GM12878 (cell line): ENCODE measurements at regions not wholly inside any gene's neighbourhood (a gene's known extent, or its start where the extent isn't known, plus 50 kb on each side); places are given as distances from the start of the nearest gene placed in this dataset.

Experiments
- ATAC-seq: fragments of 200-7000 bp; cut with Tn5 transposase; 3 replicates; pipeline ENCODE4 v1.9.1; 2020; ENCODE audit warnings: mild to moderate bottlenecking, moderate library complexity
- BruUV-seq: library from RNA; stranded (reverse); fragments of 400-500 nt; replicated peaks from 2 replicates; lab custom pipeline; 2021; lab: Mats Ljungman, UMichigan
- CTCF ChIA-PET: fragments of 300-600 bp; sonication (Branson Sonifier 250); formaldehyde crosslinking; extraction: SDS; loops from one replicate; lab custom pipeline; 2021; ENCODE audit warnings: inconsistent platforms; lab: Yijun Ruan, JAX
- POLR2A ChIA-PET: fragments of 350-600 bp; formaldehyde crosslinking; extraction: SDS; loops from one replicate; lab custom pipeline; 2021; ENCODE audit warnings: inconsistent platforms; lab: Charles Lee
- RAD21 ChIA-PET: fragments of 300-600 bp; sonication (Branson Sonifier 250); formaldehyde crosslinking; loops from one replicate; lab custom pipeline; 2023; ENCODE audit warnings: antibody characterized with exemption; ENCODE audit not compliant: unreplicated experiment; lab: Charles Lee
- SMC1A ChIA-PET: fragments of 300-600 bp; sonication (Branson Sonifier 250); formaldehyde crosslinking; loops from one replicate; lab custom pipeline; 2023; ENCODE audit not compliant: unreplicated experiment, uncharacterized antibody; lab: Charles Lee
- DNase-seq: peaks from one replicate; pipeline ENCODE4 v3.0.0-alpha.2; 2011; ENCODE audit warnings: low read depth, low spot score
- FAIRE-seq: peaks from 3 replicates; lab custom pipeline; 2011; peaks lifted over from hg19 to GRCh38; lab: Jason Lieb, UNC
- H2AFZ ChIP-seq: 2 replicates; pipeline ENCODE4 v1.6.0; 2011; ENCODE audit warnings: low read depth, low read length, control low read depth; ENCODE audit not compliant: control insufficient read depth
- H3K27ac ChIP-seq: 2 replicates; pipeline ENCODE4 v1.5.1; 2011; ENCODE audit warnings: control low read depth; ENCODE audit not compliant: control insufficient read depth, insufficient read depth
- H3K27me3 ChIP-seq, 2 experiments: replicated peaks in 1 of 2; 2 replicates each; pipeline versions ENCODE4 v1.6.0 to v1.6.1; 2011; ENCODE audit warnings: low read length in 1 of 2; ENCODE audit not compliant: control insufficient read depth in 2 of 2, insufficient read depth in 2 of 2
- H3K36me3 ChIP-seq, 2 experiments: 2 replicates each; pipeline ENCODE4 v1.5.1; 2011; ENCODE audit warnings: low read length in 1 of 2; ENCODE audit not compliant: control insufficient read depth in 2 of 2, insufficient read depth in 2 of 2
- H3K4me1 ChIP-seq: 2 replicates; pipeline ENCODE4 v1.6.1; 2011; ENCODE audit warnings: mild to moderate bottlenecking, low read length, moderate library complexity, mixed read lengths; ENCODE audit not compliant: control insufficient read depth, insufficient read depth
- H3K4me2 ChIP-seq: 2 replicates; pipeline ENCODE4 v1.6.0; 2011; ENCODE audit warnings: control low read depth; ENCODE audit not compliant: control insufficient read depth, insufficient read depth
- H3K4me3 ChIP-seq: fragments of 200-600 bp; sonication (generic); 2 replicates; pipeline ENCODE4 v1.5.1; 2016
- H3K79me2 ChIP-seq: 2 replicates; pipeline ENCODE4 v1.6.0; 2011; ENCODE audit warnings: low read length; ENCODE audit not compliant: control insufficient read depth, insufficient read depth
- H3K9ac ChIP-seq: 2 replicates; pipeline ENCODE4 v1.8.0; 2011; ENCODE audit warnings: low read length, control low read depth, mixed read lengths; ENCODE audit not compliant: control insufficient read depth, insufficient read depth
- H3K9me3 ChIP-seq: replicated peaks from 3 replicates; pipeline ENCODE4 v1.5.1; 2011; ENCODE audit warnings: mild to moderate bottlenecking, low read length; ENCODE audit not compliant: control insufficient read depth, insufficient read depth
- H4K20me1 ChIP-seq: 2 replicates; pipeline ENCODE4 v1.6.0; 2011; ENCODE audit not compliant: control insufficient read depth, insufficient read depth
- EED ChIP-seq: sonication (generic); IDR thresholded peaks from 2 replicates; pipeline ENCODE4 v1.6.1; 2016; ENCODE audit warnings: antibody characterized with exemption, low read depth
- ESRRA ChIP-seq: IDR thresholded peaks from 2 replicates; pipeline ENCODE4 v1.6.1; 2012; ENCODE audit warnings: mild to moderate bottlenecking, low read length, improper control_type of control experiment
- GABPA ChIP-seq: IDR thresholded peaks from 2 replicates; pipeline ENCODE4 v1.6.1; 2014; ENCODE audit warnings: antibody characterized with exemption, low read depth, mild to moderate bottlenecking, inconsistent platforms
- HDGF ChIP-seq: fragments of 450-650 bp; IDR thresholded peaks from 2 replicates; pipeline ENCODE4 v1.6.1; 2016; ENCODE audit warnings: antibody characterized with exemption
- IRF4 ChIP-seq: IDR thresholded peaks from 2 replicates; pipeline ENCODE4 v1.6.1; 2011; ENCODE audit warnings: low read depth, low read length
- PAX8 ChIP-seq: fragments of 450-650 bp; IDR thresholded peaks from 2 replicates; pipeline ENCODE4 v1.6.1; 2017; ENCODE audit warnings: mild to moderate bottlenecking, moderate library complexity
- PML ChIP-seq: IDR thresholded peaks from 2 replicates; pipeline ENCODE4 v1.6.1; 2012; ENCODE audit warnings: low read length, inconsistent platforms
- TCF12 ChIP-seq: IDR thresholded peaks from 2 replicates; pipeline ENCODE4 v1.6.1; 2011; ENCODE audit warnings: low read depth, mild to moderate bottlenecking, low read length
- YBX1 ChIP-seq: fragments of 450-650 bp; IDR thresholded peaks from 2 replicates; pipeline ENCODE4 v1.6.1; 2016; ENCODE audit warnings: antibody characterized with exemption
- WGBS: methylation state at CpG from one replicate; pipeline ENCODE4 v1.1.6; 2016; ENCODE audit warnings: low lambda C conversion rate; ENCODE audit not compliant: insufficient replicate concordance, insufficient coverage; ENCODE audit errors: missing lambda C conversion rate; 5-methylcytosine and 5-hydroxymethylcytosine counted together
- in situ Hi-C: fragments of 300-500 bp; cut with MboI; formaldehyde crosslinking; loops from 9 replicates; pipeline ENCODE4 v1.14.3; 2018; ENCODE audit warnings: mixed read lengths
- intact Hi-C: fragments of 100-400 bp; cut with micrococcal nuclease; formaldehyde crosslinking; loops from one replicate; pipeline ENCODE4 v1.14.2; 2022; ENCODE audit not compliant: unreplicated experiment
- TF ChIP-seq, protein P1 (sequence below): IDR thresholded peaks from 2 replicates; pipeline ENCODE4 v1.6.1; 2012; ENCODE audit warnings: low read length, inconsistent platforms
- TF ChIP-seq, protein P2 (sequence below): fragments of 150-350 bp; IDR thresholded peaks from 2 replicates; pipeline ENCODE4 v1.6.1; 2016; ENCODE audit warnings: low read depth, low read length
- TF ChIP-seq, protein P3 (sequence below): fragments of 150-350 bp; IDR thresholded peaks from 2 replicates; pipeline ENCODE4 v1.6.1; 2014; ENCODE audit warnings: mild to moderate bottlenecking, low read depth, low read length

DNA sequence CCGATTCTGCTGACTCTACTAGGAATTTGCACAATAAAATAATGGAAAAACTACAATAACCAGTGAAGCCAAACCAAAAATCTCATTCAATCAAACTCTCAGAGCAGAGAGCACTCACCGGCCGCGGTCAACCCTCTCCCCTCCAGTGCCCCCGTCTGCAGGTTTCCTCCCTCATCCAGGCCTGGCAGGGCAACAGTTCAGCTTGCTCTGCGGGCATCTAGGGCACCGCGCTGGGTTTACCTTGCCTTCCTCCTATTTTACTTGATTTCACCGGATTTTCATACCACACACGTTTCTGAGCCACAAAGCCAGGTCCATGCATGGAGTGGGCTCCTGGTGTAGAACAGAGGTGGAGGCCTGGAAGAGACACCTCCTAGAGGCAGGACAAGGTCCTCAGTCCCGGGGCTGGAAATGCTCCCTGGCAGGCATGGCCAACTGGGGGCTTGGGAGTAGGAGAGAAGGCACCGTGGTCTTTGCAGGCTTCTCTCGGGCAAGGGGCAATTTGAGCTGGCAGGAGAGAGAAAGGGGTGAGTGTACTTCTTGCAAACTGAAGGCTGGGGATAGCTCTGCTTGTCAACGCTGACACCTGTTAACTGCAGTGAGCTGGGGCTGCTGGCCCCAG lies 938.4 kb downstream of the BRD1 start:
- no TSS peak for BruUV-seq
- CTCF ChIA-PET = no interaction called here

More for the DNA sequence above, 938.4 kb downstream of the BRD1 start:
- WGBS = 33% methylated on average over 14 of the region's 14 CpGs
- H3K27me3 ChIP-seq = no peaks in the 10 kb centered on the region
- no peak overlapping the region for H3K4me2 ChIP-seq
- H3K9ac ChIP-seq = no peak overlapping the region
- SMC1A ChIA-PET = no interaction called here
- TF ChIP-seq, protein P1, sequence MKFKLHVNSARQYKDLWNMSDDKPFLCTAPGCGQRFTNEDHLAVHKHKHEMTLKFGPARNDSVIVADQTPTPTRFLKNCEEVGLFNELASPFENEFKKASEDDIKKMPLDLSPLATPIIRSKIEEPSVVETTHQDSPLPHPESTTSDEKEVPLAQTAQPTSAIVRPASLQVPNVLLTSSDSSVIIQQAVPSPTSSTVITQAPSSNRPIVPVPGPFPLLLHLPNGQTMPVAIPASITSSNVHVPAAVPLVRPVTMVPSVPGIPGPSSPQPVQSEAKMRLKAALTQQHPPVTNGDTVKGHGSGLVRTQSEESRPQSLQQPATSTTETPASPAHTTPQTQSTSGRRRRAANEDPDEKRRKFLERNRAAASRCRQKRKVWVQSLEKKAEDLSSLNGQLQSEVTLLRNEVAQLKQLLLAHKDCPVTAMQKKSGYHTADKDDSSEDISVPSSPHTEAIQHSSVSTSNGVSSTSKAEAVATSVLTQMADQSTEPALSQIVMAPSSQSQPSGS = no peak
- no peak for TF ChIP-seq YBX1
- TF ChIP-seq PML = no peak
- no peak for TF ChIP-seq IRF4
- no peak for TF ChIP-seq EED
- no peak for TF ChIP-seq ESRRA
- TF ChIP-seq HDGF = no peak
- no peak for TF ChIP-seq PAX8
- no peak for TF ChIP-seq GABPA
- TF ChIP-seq, protein P2, sequence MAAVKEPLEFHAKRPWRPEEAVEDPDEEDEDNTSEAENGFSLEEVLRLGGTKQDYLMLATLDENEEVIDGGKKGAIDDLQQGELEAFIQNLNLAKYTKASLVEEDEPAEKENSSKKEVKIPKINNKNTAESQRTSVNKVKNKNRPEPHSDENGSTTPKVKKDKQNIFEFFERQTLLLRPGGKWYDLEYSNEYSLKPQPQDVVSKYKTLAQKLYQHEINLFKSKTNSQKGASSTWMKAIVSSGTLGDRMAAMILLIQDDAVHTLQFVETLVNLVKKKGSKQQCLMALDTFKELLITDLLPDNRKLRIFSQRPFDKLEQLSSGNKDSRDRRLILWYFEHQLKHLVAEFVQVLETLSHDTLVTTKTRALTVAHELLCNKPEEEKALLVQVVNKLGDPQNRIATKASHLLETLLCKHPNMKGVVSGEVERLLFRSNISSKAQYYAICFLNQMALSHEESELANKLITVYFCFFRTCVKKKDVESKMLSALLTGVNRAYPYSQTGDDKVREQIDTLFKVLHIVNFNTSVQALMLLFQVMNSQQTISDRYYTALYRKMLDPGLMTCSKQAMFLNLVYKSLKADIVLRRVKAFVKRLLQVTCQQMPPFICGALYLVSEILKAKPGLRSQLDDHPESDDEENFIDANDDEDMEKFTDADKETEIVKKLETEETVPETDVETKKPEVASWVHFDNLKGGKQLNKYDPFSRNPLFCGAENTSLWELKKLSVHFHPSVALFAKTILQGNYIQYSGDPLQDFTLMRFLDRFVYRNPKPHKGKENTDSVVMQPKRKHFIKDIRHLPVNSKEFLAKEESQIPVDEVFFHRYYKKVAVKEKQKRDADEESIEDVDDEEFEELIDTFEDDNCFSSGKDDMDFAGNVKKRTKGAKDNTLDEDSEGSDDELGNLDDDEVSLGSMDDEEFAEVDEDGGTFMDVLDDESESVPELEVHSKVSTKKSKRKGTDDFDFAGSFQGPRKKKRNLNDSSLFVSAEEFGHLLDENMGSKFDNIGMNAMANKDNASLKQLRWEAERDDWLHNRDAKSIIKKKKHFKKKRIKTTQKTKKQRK = no peak
- TF ChIP-seq TCF12 = no peak
- TF ChIP-seq, protein P3, sequence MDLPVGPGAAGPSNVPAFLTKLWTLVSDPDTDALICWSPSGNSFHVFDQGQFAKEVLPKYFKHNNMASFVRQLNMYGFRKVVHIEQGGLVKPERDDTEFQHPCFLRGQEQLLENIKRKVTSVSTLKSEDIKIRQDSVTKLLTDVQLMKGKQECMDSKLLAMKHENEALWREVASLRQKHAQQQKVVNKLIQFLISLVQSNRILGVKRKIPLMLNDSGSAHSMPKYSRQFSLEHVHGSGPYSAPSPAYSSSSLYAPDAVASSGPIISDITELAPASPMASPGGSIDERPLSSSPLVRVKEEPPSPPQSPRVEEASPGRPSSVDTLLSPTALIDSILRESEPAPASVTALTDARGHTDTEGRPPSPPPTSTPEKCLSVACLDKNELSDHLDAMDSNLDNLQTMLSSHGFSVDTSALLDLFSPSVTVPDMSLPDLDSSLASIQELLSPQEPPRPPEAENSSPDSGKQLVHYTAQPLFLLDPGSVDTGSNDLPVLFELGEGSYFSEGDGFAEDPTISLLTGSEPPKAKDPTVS = no peak
- no peak overlapping the region for H3K27ac ChIP-seq
- RAD21 ChIA-PET = no interaction called here
- no peaks in the 10 kb centered on the region for H4K20me1 ChIP-seq
- DNase-seq = no peak
- in situ Hi-C loops = no loop called here
- H3K9me3 ChIP-seq = no peaks in the 10 kb centered on the region; the same call in 2 of the 3 replicates
- intact Hi-C loops = no loop called here
- ATAC-seq = no peak
- no peaks in the 10 kb centered on the region for H3K79me2 ChIP-seq
- no peaks in the 10 kb centered on the region for H3K4me1 ChIP-seq
- no peak for FAIRE-seq
- no peaks in the 10 kb centered on the region for H3K36me3 ChIP-seq
- H2AFZ ChIP-seq = no peak overlapping the region
- H3K4me3 ChIP-seq = no peak overlapping the region
- POLR2A ChIA-PET = no interaction called here
